ENCODE measurements at regions not wholly inside any gene's neighbourhood (a gene's known extent, or its start where the extent isn't known, plus 50 kb on each side); places are given as distances from the start of the nearest gene placed in this dataset.

DNA sequence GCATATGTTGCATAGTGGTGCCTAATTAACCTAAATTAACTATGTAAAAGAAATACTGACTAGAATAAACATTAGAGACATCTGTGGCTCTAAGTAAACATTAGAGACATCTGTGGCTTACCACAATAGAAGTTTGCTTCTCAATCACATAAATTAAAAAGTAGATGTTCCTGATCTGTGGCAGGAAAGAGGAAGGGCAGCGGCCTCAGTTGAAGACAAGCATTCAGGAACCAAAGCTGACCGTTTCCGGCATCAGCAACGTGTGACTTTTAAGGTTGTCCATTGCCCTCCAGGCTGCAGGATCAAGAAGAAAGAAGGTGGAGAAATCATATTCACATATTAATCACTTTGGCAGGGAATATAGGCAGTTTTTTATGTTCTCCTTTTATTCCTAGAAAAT lies 336.3 kb upstream of the TRAM1L1 start:
- Histone ChIP-seq H3K27me3 (ENCODE audit: insufficient read depth, low read length, poor library complexity, severe bottlenecking) (no peaks in the 10 kb centered on the region), H3K9me3 (ENCODE audit: insufficient read depth, low read depth, low read length) (no peaks in the 10 kb centered on the region), H3K4me1 (ENCODE audit: insufficient read depth, low read length, poor library complexity, severe bottlenecking) (no peaks in the 10 kb centered on the region), H3K4me3 (ENCODE audit: low read length, poor library complexity, severe bottlenecking) (no peak overlapping the region), H3K36me3 (ENCODE audit: insufficient read depth, low read length) (no peaks in the 10 kb centered on the region), H2AFZ (ENCODE audit: low read length) (no peak overlapping the region), H3K4me2 (ENCODE audit: low read depth, low read length, poor library complexity, severe bottlenecking) (no peak overlapping the region), H3K9ac (ENCODE audit: low read depth, low read length, poor library complexity, severe bottlenecking) (no peak overlapping the region), H3K79me2 (ENCODE audit: insufficient read depth, low read length) (no peaks in the 10 kb centered on the region), H4K20me1 (ENCODE audit: insufficient read depth, low read length, poor library complexity, severe bottlenecking) (no peaks in the 10 kb centered on the region), H3K9me2 (replicated peaks; ENCODE audit: low read depth, low read length) (no peaks in the 10 kb centered on the region), H3F3A (ENCODE audit: low read depth) (no peaks in the 10 kb centered on the region)
- TF ChIP-seq, protein P1, sequence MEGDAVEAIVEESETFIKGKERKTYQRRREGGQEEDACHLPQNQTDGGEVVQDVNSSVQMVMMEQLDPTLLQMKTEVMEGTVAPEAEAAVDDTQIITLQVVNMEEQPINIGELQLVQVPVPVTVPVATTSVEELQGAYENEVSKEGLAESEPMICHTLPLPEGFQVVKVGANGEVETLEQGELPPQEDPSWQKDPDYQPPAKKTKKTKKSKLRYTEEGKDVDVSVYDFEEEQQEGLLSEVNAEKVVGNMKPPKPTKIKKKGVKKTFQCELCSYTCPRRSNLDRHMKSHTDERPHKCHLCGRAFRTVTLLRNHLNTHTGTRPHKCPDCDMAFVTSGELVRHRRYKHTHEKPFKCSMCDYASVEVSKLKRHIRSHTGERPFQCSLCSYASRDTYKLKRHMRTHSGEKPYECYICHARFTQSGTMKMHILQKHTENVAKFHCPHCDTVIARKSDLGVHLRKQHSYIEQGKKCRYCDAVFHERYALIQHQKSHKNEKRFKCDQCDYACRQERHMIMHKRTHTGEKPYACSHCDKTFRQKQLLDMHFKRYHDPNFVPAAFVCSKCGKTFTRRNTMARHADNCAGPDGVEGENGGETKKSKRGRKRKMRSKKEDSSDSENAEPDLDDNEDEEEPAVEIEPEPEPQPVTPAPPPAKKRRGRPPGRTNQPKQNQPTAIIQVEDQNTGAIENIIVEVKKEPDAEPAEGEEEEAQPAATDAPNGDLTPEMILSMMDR (conservative IDR thresholded peaks at IDR 0.05; ENCODE audit: low read length) = no peak
- no peak for TF ChIP-seq EZH2phosphoT487 (IDR thresholded peaks at IDR 0.05; ENCODE audit: borderline replicate concordance)

DNA sequence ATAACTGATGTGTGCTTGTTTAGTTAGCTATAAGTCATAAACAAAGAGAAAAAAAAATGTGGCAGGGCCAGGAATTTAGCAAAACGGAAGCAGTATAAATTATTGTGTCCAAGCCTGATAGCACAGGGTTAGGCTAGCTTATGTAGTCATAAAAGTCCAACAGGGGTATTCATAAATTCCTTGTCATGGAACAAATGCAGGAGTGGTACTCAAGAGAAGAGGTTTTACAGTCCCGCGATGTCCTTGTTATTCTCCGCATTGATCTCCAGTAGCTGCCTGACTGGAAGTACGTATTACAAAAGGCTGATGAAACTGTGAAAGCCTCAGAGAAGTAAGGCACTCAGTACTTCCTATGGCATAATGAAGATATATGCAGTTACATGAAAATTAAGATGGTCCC lies 336.9 kb upstream of the TRAM1L1 start:
- H3K4me3 ChIP-seq (ENCODE audit: low read length, poor library complexity, severe bottlenecking) = no peak overlapping the region
- H4K20me1 ChIP-seq (ENCODE audit: insufficient read depth, low read length, poor library complexity, severe bottlenecking) = no peaks in the 10 kb centered on the region
- H3F3A ChIP-seq (ENCODE audit: low read depth) = no peaks in the 10 kb centered on the region
- H3K4me1 ChIP-seq (ENCODE audit: insufficient read depth, low read length, poor library complexity, severe bottlenecking) = no peaks in the 10 kb centered on the region
- H3K4me2 ChIP-seq (ENCODE audit: low read depth, low read length, poor library complexity, severe bottlenecking) = no peak overlapping the region
- H3K9ac ChIP-seq (ENCODE audit: low read depth, low read length, poor library complexity, severe bottlenecking) = no peak overlapping the region
- H3K27me3 ChIP-seq (ENCODE audit: insufficient read depth, low read length, poor library complexity, severe bottlenecking) = no peaks in the 10 kb centered on the region
- no peaks in the 10 kb centered on the region for H3K9me2 ChIP-seq (replicated peaks; ENCODE audit: low read depth, low read length)
- TF ChIP-seq, protein P1 (conservative IDR thresholded peaks at IDR 0.05; ENCODE audit: low read length) = no peak
- TF ChIP-seq EZH2phosphoT487 (IDR thresholded peaks at IDR 0.05; ENCODE audit: borderline replicate concordance) = no peak
- H3K79me2 ChIP-seq (ENCODE audit: insufficient read depth, low read length) = no peaks in the 10 kb centered on the region
- no peaks in the 10 kb centered on the region for H3K9me3 ChIP-seq (ENCODE audit: insufficient read depth, low read depth, low read length)
- no peak overlapping the region for H2AFZ ChIP-seq (ENCODE audit: low read length)
- no peaks in the 10 kb centered on the region for H3K36me3 ChIP-seq (ENCODE audit: insufficient read depth, low read length)

DNA sequence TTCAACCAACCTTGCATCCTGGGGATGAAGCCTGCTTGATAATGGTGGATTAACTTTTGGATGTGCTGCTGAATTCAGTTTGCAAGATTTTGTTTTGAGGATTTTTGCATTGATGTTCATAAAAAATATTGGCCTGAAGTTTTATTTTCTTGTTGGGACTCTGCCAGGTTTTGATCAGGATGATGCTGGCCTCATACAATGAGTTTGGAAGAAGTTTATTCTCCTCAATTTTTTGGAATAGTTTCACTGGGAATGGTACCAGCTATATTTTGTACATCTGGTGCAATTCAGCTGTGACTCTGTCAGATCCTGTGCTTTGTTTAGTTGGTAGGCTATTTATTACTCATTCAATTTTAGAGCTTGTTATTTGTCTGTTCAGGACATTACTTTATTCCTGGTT lies 340.3 kb upstream of the TRAM1L1 start:
- H3K4me1 ChIP-seq (ENCODE audit: insufficient read depth, low read length, poor library complexity, severe bottlenecking) = no peaks in the 10 kb centered on the region
- H3K9me2 ChIP-seq (replicated peaks; ENCODE audit: low read depth, low read length) = no peaks in the 10 kb centered on the region
- no peak overlapping the region for H3K4me2 ChIP-seq (ENCODE audit: low read depth, low read length, poor library complexity, severe bottlenecking)
- no peak overlapping the region for H3K4me3 ChIP-seq (ENCODE audit: low read length, poor library complexity, severe bottlenecking)
- no peaks in the 10 kb centered on the region for H3K79me2 ChIP-seq (ENCODE audit: insufficient read depth, low read length)
- H4K20me1 ChIP-seq (ENCODE audit: insufficient read depth, low read length, poor library complexity, severe bottlenecking) = no peaks in the 10 kb centered on the region
- H3K27me3 ChIP-seq (ENCODE audit: insufficient read depth, low read length, poor library complexity, severe bottlenecking) = no peaks in the 10 kb centered on the region
- no peaks in the 10 kb centered on the region for H3K36me3 ChIP-seq (ENCODE audit: insufficient read depth, low read length)
- no peak overlapping the region for H2AFZ ChIP-seq (ENCODE audit: low read length)
- TF ChIP-seq, protein P1 (conservative IDR thresholded peaks at IDR 0.05; ENCODE audit: low read length) = no peak
- no peak for TF ChIP-seq EZH2phosphoT487 (IDR thresholded peaks at IDR 0.05; ENCODE audit: borderline replicate concordance)
- H3F3A ChIP-seq (ENCODE audit: low read depth) = no peaks in the 10 kb centered on the region
- H3K9me3 ChIP-seq (ENCODE audit: insufficient read depth, low read depth, low read length) = no peaks in the 10 kb centered on the region
- H3K9ac ChIP-seq (ENCODE audit: low read depth, low read length, poor library complexity, severe bottlenecking) = no peak overlapping the region
